ENCODE measurements at regions not wholly inside any gene's neighbourhood (a gene's known extent, or its start where the extent isn't known, plus 50 kb on each side); places are given as distances from the start of the nearest gene placed in this dataset.

DNA sequence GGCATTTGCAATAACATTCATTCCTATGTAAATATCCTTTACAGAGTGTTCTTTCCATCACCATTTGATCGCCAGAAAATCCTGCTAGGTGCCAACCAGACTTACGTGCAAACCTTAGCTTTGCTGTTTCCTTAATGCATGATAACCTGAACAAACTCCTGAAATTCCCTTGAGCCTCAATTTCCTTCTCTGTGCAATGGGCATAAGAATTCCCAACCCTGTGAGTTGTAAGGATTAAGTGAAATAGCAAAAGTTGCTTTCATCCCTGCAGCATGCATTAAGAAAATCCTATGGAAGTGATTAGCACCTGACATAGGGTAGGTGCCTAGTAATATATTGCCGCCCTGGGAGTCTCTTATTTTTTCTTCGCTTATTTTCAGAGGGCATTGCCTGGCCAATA lies 272.7 kb downstream of the MAF start:
- no peak overlapping the region for H3K14ac ChIP-seq (replicated peaks; ENCODE audit: low read depth, low read length)
- H3K18ac ChIP-seq (ENCODE audit: low read depth, low read length): no peak overlapping the region
- no peak overlapping the region for H2BK20ac ChIP-seq (ENCODE audit: low read depth, low read length)
- H3K9ac ChIP-seq (ENCODE audit: low read depth, low read length): no peak overlapping the region
- BruUV-seq (replicated peaks): no TSS peak
- H2BK120ac ChIP-seq (ENCODE audit: low read depth, low read length): no peak overlapping the region
- H3K79me1 ChIP-seq (ENCODE audit: low read depth in 1 of 2, low read length in 2 of 2): no peaks in the 10 kb centered on the region
- no CpG with 5 or more reads among the region's 4 CpGs for WGBS, 2 experiments (ENCODE audit: extremely low coverage in 2 of 2, insufficient read length in 1 of 2)
- no peak for ATAC-seq (ENCODE audit: low read depth)
- POLR2A ChIA-PET (ENCODE audit: unreplicated experiment): no interaction called here
- no peak overlapping the region for H2AFZ ChIP-seq (replicated peaks; ENCODE audit: low read length, poor library complexity)
- H3K4ac ChIP-seq (ENCODE audit: low read depth, low read length): no peak overlapping the region
- no peak for TF ChIP-seq MAFK (IDR thresholded peaks at IDR 0.05; ENCODE audit: low read depth, low read length)
- TF ChIP-seq RCOR1 (IDR thresholded peaks at IDR 0.05; ENCODE audit: insufficient replicate concordance, low read length): no peak
- no peak for TF ChIP-seq RAD21 (IDR thresholded peaks at IDR 0.05; ENCODE audit: low read length)
- TF ChIP-seq, protein P1, sequence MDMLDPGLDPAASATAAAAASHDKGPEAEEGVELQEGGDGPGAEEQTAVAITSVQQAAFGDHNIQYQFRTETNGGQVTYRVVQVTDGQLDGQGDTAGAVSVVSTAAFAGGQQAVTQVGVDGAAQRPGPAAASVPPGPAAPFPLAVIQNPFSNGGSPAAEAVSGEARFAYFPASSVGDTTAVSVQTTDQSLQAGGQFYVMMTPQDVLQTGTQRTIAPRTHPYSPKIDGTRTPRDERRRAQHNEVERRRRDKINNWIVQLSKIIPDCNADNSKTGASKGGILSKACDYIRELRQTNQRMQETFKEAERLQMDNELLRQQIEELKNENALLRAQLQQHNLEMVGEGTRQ (IDR thresholded peaks at IDR 0.05; ENCODE audit: low read depth, low read length): no peak
- no peak for TF ChIP-seq ELK1 (IDR thresholded peaks at IDR 0.05; ENCODE audit: borderline replicate concordance, low read depth, low read length)
- no peak for TF ChIP-seq BHLHE40 (IDR thresholded peaks at IDR 0.05; ENCODE audit: low read depth, low read length)
- TF ChIP-seq CHD1 (IDR thresholded peaks at IDR 0.05; ENCODE audit: low read depth, low read length): no peak
- no peak for TF ChIP-seq SMC3 (IDR thresholded peaks at IDR 0.05; ENCODE audit: low read depth, low read length)
- TF ChIP-seq NFE2L2 (IDR thresholded peaks at IDR 0.05; ENCODE audit: low read depth, low read length): no peak
- no peak for TF ChIP-seq POLR2A (IDR thresholded peaks at IDR 0.05; ENCODE audit: low read depth, low read length)
- TF ChIP-seq RFX5 (IDR thresholded peaks at IDR 0.05; ENCODE audit: low read depth, low read length): no peak
- no peak for TF ChIP-seq MXI1 (IDR thresholded peaks at IDR 0.05; ENCODE audit: borderline replicate concordance, low read depth, low read length)
- TF ChIP-seq, protein P2, sequence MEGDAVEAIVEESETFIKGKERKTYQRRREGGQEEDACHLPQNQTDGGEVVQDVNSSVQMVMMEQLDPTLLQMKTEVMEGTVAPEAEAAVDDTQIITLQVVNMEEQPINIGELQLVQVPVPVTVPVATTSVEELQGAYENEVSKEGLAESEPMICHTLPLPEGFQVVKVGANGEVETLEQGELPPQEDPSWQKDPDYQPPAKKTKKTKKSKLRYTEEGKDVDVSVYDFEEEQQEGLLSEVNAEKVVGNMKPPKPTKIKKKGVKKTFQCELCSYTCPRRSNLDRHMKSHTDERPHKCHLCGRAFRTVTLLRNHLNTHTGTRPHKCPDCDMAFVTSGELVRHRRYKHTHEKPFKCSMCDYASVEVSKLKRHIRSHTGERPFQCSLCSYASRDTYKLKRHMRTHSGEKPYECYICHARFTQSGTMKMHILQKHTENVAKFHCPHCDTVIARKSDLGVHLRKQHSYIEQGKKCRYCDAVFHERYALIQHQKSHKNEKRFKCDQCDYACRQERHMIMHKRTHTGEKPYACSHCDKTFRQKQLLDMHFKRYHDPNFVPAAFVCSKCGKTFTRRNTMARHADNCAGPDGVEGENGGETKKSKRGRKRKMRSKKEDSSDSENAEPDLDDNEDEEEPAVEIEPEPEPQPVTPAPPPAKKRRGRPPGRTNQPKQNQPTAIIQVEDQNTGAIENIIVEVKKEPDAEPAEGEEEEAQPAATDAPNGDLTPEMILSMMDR (conservative IDR thresholded peaks at IDR 0.05; ENCODE audit: low read depth, low read length): no peak
- TF ChIP-seq MAZ (IDR thresholded peaks at IDR 0.05; ENCODE audit: borderline replicate concordance, low read depth, low read length): no peak
- no peak for TF ChIP-seq CEBPB (IDR thresholded peaks at IDR 0.05; ENCODE audit: low read depth, low read length)
- TF ChIP-seq FOS (IDR thresholded peaks at IDR 0.05; ENCODE audit: low read depth, low read length): no peak
- CTCF ChIA-PET: interaction anchor here (0.6 kb wide), 1 partner anchor 45 kb away, joined by 4 read pairs; no protein-coding TSS in a partner anchor
- no peak overlapping the region for H3K4me3 ChIP-seq (ENCODE audit: insufficient read depth, low read depth, low read length)
- H2AK5ac ChIP-seq (ENCODE audit: low read depth, low read length): no peak overlapping the region
- no peak for DNase-seq
- no peaks in the 10 kb centered on the region for H3K27me3 ChIP-seq (ENCODE audit: control insufficient read depth, insufficient read depth, low read length)
- no peak overlapping the region for H4K91ac ChIP-seq (ENCODE audit: insufficient read depth, low read depth, low read length)
- H3K4me1 ChIP-seq (ENCODE audit: control insufficient read depth, insufficient read depth, low read length): no peaks in the 10 kb centered on the region
- intact Hi-C loops (cut with micrococcal nuclease) (no loop called here), in situ Hi-C loops (cut with MboI; ENCODE audit: low sequenced_read_pairs) (no loop called here), dilution Hi-C loops (cut with HindIII; ENCODE audit: low sequenced_read_pairs, unreplicated experiment) (no loop called here)
- no peak overlapping the region for H2BK15ac ChIP-seq (ENCODE audit: low read depth, low read length)
- H4K5ac ChIP-seq (ENCODE audit: low read depth, low read length): no peak overlapping the region
- H3K4me2 ChIP-seq (ENCODE audit: low read depth, low read length): no peak overlapping the region
- no peaks in the 10 kb centered on the region for H3K9me1 ChIP-seq (ENCODE audit: insufficient read depth, low read length)
- no peaks in the 10 kb centered on the region for H3K36me3 ChIP-seq (ENCODE audit: control insufficient read depth, insufficient read depth, low read length)
- H3K27ac ChIP-seq (ENCODE audit: insufficient read depth, low read length): no peak overlapping the region
- peaks cover 26% of the 10 kb centered on the region for H3K9me3 ChIP-seq (ENCODE audit: control insufficient read depth, insufficient read depth, low read length)
- H2AK9ac ChIP-seq (replicated peaks; ENCODE audit: low read depth, low read length, poor library complexity): no peak overlapping the region
- no peak overlapping the region for H3K56ac ChIP-seq (ENCODE audit: extremely low read depth, insufficient read depth, low read length)
- H4K8ac ChIP-seq (ENCODE audit: low read depth in 2 of 2, low read length in 2 of 2): no peak overlapping the region
- no peak overlapping the region for H2BK5ac ChIP-seq (ENCODE audit: low read depth, low read length, poor library complexity, severe bottlenecking)
- no peak overlapping the region for H3K23ac ChIP-seq (ENCODE audit: low read depth, low read length)
- H4K20me1 ChIP-seq (ENCODE audit: insufficient read depth, low read length): no peaks in the 10 kb centered on the region
